ENCODE measurements at regions not wholly inside any gene's neighbourhood (a gene's known extent, or its start where the extent isn't known, plus 50 kb on each side); places are given as distances from the start of the nearest gene placed in this dataset.

DNA sequence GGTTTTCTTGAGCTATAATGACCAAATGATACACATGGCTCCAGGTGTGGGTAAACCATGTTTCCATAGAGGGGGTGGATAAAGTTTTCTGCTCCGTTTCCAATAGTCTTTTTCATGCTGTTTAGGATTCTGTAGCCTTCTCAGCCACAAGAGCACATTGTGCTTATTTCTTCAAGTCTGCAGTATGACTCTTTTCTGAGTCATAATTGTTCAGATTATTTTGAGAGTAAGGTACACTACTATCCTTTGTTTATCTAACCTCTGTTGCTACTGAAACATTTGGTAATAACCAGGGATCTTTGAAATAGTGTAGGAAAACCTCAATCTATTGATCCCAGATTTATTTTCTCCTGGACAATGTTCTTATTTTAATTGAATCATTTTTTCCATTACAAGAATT lies 247.9 kb upstream of the BMP2 start:
- no peaks in the 10 kb centered on the region for H3K23me2 ChIP-seq (ENCODE audit: insufficient read length, low read depth, low read length, poor library complexity, severe bottlenecking)

More for the DNA sequence above, 247.9 kb upstream of the BMP2 start:
- H3K56ac ChIP-seq (ENCODE audit: insufficient read length, low read depth, low read length): no peak overlapping the region
- no peak overlapping the region for H3K27ac ChIP-seq (ENCODE audit: insufficient read length, low read depth, low read length)
- Mint-ChIP-seq H3K27me3 (ENCODE audit: low read depth) (peaks cover 2% of the 10 kb centered on the region; the same call in 1 of the 2 replicates), H3K27ac (no peak overlapping the region), H3K4me3 (no peak overlapping the region), H3K4me1 (no peaks in the 10 kb centered on the region), H3K36me3 (ENCODE audit: insufficient read depth in 1 of 3, low read depth in 3 of 3) (no peaks in the 10 kb centered on the region), H3K9me3 (peaks cover 6 to 7% of the 10 kb centered on the region in 2 experiments)
- no peak overlapping the region for H3K23ac ChIP-seq (ENCODE audit: insufficient read length, low read depth, low read length)
- H2AFZ ChIP-seq (ENCODE audit: low read length): no peak overlapping the region
- no peak overlapping the region for H3K9ac ChIP-seq (ENCODE audit: extremely low read depth, insufficient read length, low read length)
- no peak overlapping the region for H3T11ph ChIP-seq (ENCODE audit: low read length)
- no peak overlapping the region for H2BK20ac ChIP-seq (ENCODE audit: low read depth, low read length, poor library complexity, severe bottlenecking)
- no peak overlapping the region for H2BK12ac ChIP-seq (ENCODE audit: insufficient read length, low read depth, low read length)
- no peaks in the 10 kb centered on the region for H3K9me3 ChIP-seq (ENCODE audit: control insufficient read depth, low read depth, low read length)
- H3K4ac ChIP-seq (ENCODE audit: low read depth, low read length): no peak overlapping the region
- no peak overlapping the region for H3K18ac ChIP-seq (ENCODE audit: insufficient read length, low read depth, low read length)
- peaks cover 2% of the 10 kb centered on the region; the same call in 1 of the 2 replicates for H3K27me3 ChIP-seq (ENCODE audit: insufficient read depth, low read length)
- H4K20me1 ChIP-seq (ENCODE audit: control insufficient read depth, insufficient read depth, insufficient read length): no peaks in the 10 kb centered on the region
- no peak overlapping the region for H2BK120ac ChIP-seq (ENCODE audit: low read depth, low read length, poor library complexity, severe bottlenecking)
- no peak for TF ChIP-seq CTCF (conservative IDR thresholded peaks at IDR 0.05)
- H2BK5ac ChIP-seq (ENCODE audit: insufficient read length, low read length): no peak overlapping the region
- no peak overlapping the region for H3K14ac ChIP-seq (ENCODE audit: insufficient read depth, low read length)
- H4K5ac ChIP-seq (ENCODE audit: insufficient read length, low read depth, low read length): no peak overlapping the region
- no peaks in the 10 kb centered on the region for H3K79me2 ChIP-seq (ENCODE audit: insufficient read depth, low read length)
- no peak overlapping the region for H2BK15ac ChIP-seq (ENCODE audit: low read depth, low read length)
- H4K91ac ChIP-seq (ENCODE audit: insufficient read length, low read depth, low read length): no peak overlapping the region
- no peaks in the 10 kb centered on the region for H3K4me1 ChIP-seq (ENCODE audit: insufficient read depth, low read length)
- no peak overlapping the region for H3K4me2 ChIP-seq (ENCODE audit: insufficient read depth, insufficient read length, low read length)
- WGBS (ENCODE audit: extremely low coverage, insufficient read length, low lambda C conversion rate): no CpG with 5 or more reads among the region's 1 CpG
- no peaks in the 10 kb centered on the region for H3K79me1 ChIP-seq (ENCODE audit: insufficient read depth, low read depth, low read length, poor library complexity, severe bottlenecking)
- H4K8ac ChIP-seq (replicated peaks; ENCODE audit: insufficient read length, low read depth, low read length): no peak overlapping the region
- H2AK5ac ChIP-seq (ENCODE audit: insufficient read length, low read length): no peak overlapping the region
- DNase-seq: no peak

Measured in H9 (cell line).